Ovary (tissue), 3 donors: ENCODE measurements at regions not wholly inside any gene's neighbourhood (a gene's known extent, or its start where the extent isn't known, plus 50 kb on each side); places are given as distances from the start of the nearest gene placed in this dataset.

Experiments used
- CTCF ChIP-seq, 3 donors: fragments of 450-650 bp in 2 of 3; fragments of 200-600 bp in 1 of 3; IDR thresholded peaks; one replicate each; pipeline versions ENCODE4 v1.5.1 to v1.8.0; 2016 to 2022; ENCODE audit warnings: antibody characterized with exemption in 3 of 3, mild to moderate bottlenecking in 1 of 3
- POLR2A ChIP-seq: fragments of 450-650 bp; IDR thresholded peaks from one replicate; pipeline ENCODE4 v1.6.1; 2017; ENCODE audit warnings: antibody characterized with exemption, mild to moderate bottlenecking, moderate library complexity
- donor health status: DM: no; HTN: no; CAD: no.

DNA sequence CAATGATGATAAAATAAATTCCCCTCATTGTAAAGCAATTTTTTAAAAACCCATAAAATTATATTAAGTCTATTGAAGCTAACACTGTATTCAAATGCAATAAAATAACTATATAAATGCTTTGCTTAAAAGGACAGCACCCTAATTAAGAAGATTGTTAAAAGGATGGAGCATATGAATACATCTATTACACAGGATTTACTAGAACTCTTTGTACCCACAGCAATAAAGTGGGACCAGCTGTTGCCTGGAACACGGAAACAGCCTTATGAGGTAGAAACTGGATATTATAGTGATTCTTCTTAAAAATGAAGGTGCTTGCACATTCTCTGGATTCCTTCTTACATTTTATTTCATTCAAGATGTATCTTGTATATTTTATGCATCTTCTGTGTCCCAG, 298.7 kb upstream of the KLF3 start:
- no peak for TF ChIP-seq CTCF (IDR thresholded peaks at IDR 0.05)
- no peak for TF ChIP-seq POLR2A
